Left hindlimb (tissue), 1 donor: ENCODE measurements at regions not wholly inside any gene's neighbourhood (a gene's known extent, or its start where the extent isn't known, plus 50 kb on each side); places are given as distances from the start of the nearest gene placed in this dataset.

Experiments used
- DNase-seq: peaks from one replicate; pipeline ENCODE4 v3.0.0-alpha.2; 2018

DNA sequence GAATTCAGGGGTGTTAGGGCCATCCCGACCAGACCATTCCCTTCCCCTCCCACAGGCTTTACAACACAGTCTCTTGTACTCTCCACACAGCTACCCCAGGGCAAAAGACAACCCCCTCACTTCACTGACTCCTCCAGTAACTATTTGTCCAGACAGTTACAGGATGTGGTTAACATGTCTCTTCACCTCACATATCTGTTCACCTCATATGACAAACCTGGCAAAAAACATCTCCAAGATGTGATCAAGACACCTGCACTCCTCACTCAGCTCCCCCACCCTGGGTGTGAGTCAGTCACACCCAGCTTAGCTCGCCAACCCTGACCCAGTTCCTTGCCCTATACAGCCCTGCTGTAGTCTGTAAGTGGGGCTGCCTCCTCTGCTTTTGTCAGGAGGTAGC lies 490.5 kb upstream of the CHRM3 start:
- DNase-seq = no peak

DNA sequence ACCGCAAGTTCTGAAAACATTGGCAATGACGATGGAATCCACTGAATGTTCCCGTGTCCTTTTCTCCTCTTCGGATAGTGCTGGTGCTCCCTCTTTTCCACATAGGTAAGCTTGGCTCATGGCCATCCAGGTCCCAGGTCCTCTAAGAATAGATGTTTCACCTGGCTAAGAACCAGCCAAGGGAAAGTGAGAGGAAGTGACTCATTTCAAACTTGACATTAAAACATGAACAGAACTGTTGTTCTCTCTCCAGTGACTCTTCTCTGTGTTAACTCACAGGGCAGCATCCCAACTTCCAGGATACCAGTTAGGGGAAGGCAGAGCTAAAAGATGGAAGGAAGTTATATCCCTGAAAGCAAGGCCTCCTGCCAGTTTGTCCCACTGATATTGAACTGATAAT lies 493.8 kb upstream of the CHRM3 start:
- DNase-seq = no peak

DNA sequence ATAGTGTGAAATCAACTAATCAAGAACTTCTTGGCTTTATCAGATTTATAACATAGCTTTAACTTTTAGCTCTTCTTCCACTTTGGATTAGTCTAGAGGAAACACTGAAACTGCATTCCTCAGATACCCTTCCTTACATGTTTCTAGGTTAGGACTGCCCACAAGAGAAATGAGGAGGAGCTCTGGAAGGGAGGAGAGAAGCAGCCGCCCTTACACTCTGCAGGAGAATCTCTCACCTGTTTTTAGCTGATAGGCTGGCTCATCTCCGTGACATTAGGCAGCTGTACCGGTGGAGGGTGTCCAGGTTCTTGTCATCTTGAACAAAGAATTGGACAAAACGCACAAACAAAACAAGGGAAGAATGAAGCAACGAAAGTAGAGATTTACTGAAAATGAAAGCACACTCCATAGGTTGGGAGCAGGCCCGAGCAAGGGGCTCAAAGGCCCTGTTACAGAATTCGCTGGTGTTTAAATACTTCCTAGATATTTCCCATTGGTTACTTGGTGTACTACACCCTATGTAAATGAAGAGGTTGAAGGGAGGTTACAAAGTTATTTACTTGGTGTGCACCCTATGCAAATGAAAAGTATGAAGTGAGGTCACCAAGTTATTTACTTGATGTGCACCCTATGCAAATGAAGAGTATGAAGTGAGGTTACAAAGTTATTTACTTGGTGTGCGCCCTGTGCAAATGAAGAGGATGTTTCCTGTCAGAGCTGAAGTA lies 524.9 kb upstream of the CHRM3 start:
- DNase-seq = no peak

DNA sequence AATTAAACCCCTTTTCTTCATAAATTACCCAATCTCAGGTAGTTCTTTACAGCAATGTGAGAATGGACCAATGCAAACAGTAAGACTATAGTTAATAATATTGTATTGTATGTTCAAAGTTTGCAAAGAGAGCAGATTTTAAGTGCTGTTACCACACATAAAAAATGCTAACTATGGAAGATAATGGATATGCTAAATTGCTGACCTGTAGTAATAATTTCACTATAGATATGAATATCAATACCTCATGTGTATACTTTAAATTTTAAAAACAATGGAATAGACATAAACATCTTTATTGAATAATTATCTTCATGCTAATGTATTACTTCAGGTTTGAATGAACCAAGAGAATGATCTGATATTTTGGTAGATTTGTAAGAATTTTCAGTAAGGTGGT lies 552.4 kb upstream of the CHRM3 start:
- DNase-seq = no peak

DNA sequence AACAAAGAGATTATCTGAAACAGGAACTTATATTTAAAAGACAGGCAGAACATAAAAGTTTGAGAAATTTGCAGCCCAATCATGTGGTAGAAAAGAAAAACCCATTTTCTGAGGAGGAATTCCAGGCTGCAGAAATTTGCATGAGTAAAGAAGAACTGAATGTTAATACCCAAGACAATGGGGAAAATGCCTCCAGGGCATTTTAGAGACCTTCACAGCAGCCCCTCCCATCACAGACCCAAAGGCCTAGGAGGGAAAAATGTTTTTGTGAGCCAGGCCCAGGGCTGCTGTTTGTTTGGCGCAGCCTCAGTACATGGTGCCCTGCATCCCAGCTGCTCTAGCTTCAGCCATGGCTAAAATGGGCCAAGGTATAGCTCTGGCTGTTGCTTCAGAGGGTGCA lies 554.3 kb upstream of the CHRM3 start:
- DNase-seq = no peak

DNA sequence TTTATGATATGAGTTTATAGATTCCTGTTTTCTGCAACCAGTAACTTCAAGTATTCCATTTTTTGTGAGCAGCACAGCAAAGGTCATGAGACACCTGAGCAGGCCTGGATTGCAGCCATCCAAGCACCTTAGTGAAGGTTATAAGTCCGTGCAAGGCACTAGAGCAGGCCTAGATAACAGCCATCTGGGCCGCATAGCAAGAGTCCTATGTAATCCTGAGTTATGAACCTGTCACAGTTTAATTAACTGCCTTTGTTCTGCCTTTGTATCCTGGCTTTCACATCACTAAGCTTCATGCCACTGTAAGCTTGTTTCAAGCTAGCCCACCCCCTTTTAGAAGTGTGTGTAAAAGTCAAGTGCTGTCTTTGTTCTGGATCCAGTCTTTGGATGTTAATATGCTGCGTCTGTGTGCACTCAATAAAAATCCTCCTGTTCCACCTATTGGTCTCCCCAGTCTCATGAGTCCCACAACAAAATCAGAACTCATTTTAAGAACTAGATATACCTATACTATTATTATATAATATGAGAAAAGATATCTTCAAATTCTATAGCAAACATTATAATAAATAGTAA lies 556.2 kb upstream of the CHRM3 start:
- no peak for DNase-seq

- DNase-seq = no peak
Measured at GRCh38 chr1:238826891-238827290, 559.5 kb upstream of the CHRM3 start.

- no peak for DNase-seq
Measured at GRCh38 chr1:238823416-238823815, 563.0 kb upstream of the CHRM3 start.

GRCh38 chr1:238811211-238811879 lies 575.0 kb upstream of the CHRM3 start:
- no peak for DNase-seq

DNA sequence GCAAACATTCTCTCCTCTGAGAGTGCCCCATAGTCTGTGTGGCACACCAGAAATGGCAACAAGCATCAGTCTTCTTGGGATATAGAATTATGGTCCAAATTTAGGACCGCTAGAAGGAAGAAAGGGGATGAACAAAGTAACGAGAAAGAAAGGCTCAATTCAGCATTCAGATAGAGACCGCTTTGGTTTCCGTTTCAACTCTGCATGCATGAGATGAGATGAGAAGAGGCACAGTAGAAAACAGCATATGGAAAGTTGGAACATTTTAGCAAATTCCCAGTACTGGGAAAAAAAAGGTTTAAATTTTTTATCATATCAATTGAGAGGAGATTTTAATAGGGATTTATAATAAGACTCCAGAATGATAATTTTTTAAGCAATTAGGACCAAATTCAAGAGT lies 595.5 kb upstream of the CHRM3 start:
- no peak for DNase-seq

DNA sequence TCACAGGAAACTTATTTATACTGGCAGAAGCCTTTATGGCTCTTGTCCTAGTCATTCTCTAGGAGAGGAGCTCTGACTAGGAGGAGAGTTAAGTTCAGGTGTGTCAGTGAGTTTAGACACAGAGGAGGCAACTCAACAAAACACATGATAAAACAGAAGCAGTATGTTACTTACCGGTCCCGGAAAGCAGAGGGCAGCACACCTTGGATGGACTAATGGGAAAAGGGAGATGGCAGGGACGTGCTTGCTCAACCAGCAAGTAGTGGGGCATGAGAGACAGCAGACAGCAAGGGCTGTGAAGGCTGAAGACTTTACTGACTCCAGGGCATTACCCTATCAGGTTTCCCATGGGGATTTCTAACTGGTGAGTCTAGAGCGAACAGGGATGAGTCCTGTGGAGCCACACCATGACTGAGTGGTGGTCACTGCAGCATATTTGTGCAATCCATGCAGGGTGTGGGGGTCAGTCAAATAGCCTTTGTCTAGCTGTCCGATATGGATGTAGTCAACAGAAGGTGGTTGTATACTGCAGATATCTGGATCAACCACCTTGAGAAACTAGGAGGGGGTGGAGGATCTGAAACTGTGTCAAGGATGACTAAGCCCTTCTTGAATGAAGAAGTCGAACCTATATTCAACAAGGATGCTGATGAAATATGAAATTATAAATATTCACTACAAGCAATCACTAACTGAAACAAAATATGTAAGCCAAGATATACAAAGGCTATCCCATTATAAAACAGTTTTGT lies 596.3 kb upstream of the CHRM3 start:
- no peak for DNase-seq

GRCh38 chr1:238787471-238787870 lies 598.9 kb upstream of the CHRM3 start:
- DNase-seq = no peak

DNA sequence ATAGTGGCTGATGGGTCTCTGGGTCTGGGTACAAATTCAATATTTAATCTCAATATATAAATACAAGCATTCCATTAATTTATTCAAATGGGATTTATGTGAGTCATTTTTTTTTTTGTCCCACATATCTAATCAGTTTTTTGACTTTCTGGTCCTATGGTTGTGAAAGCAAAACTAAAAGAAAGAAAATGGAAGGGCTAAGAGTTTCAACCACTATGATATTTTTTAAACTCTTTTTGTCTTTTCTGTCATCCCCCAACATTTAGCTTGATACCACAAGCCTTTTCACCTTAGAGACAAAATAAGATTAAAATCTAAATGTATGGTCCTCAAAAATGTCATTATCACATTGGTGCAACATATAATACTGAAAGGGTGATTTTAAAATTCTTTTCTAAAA lies 602.7 kb upstream of the CHRM3 start:
- DNase-seq = no peak

GRCh38 chr1:238779716-238780115 lies 606.7 kb upstream of the CHRM3 start:
- no peak for DNase-seq

DNA sequence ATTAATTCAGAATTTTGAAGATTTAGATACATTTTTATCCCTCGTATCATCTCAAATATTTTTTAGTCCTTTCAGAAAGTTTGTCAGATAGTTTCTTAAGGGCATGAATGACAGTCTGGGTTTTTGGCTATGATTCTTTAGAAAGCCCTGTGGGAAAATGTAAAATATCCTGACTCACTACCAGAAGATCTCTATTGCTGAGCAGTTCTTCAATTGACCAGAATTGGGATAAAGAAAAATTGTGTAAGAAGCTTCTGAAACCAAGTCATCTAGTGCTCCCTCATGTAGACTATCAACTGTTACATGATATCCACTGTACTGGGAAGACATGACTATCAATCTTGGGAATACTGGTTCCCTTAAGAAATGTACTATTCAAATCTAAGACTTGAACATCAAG lies 608.3 kb upstream of the CHRM3 start:
- no peak for DNase-seq

DNA sequence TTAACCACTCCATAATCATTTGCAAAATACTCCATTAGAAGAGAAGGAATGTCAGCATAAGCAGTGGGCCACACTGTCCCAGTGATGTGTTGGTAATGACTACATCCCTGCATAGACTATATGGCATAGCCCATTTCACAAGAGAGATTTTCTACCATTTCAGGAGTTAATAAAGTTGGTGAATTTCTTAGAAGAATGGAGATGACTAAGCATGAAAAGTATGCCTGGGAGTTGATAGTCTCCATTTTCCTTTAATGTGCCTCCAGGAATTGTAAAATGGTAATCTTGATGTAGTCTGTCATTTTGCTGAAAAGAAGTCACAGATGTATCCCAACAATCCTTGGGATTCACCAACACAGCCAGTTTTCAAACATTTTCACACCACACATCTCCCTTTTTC lies 608.8 kb upstream of the CHRM3 start:
- no peak for DNase-seq

DNA sequence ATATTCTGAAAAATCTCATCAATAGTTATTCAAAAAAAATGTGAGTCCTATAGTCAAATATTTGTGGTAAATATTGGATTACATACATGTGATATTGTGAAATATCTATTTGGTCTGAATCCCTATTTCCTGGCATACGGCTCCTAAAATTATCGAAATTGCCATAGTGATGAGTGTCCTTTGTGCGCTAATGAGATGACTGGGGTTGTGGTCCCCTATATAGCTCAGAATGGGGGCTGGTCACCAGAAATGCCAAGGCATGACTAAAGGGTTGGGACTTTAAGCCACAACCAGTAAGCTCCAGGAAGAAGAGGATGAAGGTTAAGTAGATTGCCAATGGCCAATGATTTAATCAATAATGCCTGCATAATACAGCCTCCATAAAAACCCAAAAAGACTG lies 610.2 kb upstream of the CHRM3 start:
- DNase-seq = no peak

- DNase-seq = no peak
Measured at GRCh38 chr1:238772322-238772721, 614.0 kb upstream of the CHRM3 start.

DNA sequence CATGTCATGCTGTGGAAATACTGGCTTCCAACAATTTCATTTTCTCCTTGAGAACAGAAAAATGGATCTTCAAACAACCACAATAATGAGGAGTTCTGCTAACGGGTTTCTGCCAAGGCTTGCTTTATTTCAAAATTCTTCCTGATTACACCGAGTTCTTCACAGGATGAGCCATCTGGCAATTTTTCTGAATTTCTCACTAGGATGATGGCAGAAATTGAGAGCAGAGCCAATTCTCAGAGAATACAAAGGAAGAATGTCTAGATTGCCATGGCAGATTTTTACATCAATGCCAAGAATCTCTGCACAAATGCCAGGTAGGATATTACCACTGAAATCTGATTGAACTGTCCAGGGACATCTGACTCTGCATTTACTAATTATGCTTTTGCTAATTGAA lies 619.0 kb upstream of the CHRM3 start:
- DNase-seq = no peak

GRCh38 chr1:238764779-238765178 lies 621.6 kb upstream of the CHRM3 start:
- DNase-seq = no peak

DNA sequence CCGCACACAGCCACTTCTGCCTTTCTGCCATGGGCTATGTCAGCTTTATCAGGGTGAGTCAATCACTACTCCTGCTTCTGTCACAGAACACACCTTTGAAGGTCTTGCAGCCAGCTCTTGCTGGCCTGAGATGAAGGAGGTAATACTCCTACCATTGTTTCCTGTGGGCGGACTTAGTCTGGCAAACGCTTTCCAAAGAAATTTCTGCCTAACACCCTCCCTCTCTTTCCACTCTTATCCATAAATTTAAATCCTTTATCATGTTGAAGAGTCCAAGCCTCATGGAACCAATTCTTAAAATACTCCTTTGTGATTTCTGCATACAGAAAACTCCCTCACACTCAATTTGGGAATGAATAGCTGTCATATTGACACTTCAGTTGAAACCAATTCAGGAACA lies 633.1 kb upstream of the CHRM3 start:
- no peak for DNase-seq

- DNase-seq = no peak
Measured at GRCh38 chr1:238752327-238752726, 634.0 kb upstream of the CHRM3 start.

DNA sequence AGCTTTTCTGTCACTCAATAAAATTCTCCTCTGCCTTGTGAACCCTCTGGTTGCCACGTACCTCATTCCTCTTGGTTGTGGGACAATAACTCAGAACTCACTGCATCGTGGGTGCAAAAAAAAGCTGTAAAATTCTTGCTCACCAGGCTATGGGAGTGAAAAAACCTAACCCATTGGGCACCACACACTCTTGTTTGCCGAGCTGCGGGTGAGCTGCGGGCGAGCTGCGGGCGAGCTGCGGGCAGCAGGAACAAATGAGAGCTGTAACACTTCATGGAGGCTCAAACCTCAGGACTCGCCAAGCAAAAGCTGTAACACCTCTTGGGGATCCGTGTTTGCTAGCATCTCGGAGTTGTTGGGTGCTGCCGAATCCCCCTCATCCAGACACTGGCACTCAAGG lies 641.3 kb upstream of the CHRM3 start:
- no peak for DNase-seq

DNA sequence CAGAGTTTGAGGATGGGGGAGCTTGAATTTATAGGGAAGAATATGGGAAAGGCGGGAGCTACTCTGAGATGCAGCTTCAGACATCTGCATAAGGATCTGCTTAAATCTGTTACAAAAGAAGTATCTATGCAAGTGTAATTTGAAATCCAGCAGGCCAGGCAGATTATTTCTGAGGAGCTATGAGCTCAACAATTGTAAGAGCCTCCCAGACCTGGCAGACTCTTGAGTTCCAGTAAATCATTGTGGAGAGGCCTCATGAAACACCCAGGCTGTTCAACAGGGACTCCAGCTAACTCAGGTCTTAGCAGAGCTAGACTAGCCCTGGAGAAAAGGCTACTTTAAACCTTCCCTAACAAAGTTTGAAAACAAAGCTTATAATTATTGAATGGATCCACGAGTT lies 647.5 kb upstream of the CHRM3 start:
- no peak for DNase-seq
